Activated CD4-positive, CD25-positive, alpha-beta regulatory T cell (primary cell): ENCODE measurements at regions not wholly inside any gene's neighbourhood (a gene's known extent, or its start where the extent isn't known, plus 50 kb on each side); places are given as distances from the start of the nearest gene placed in this dataset.

Experiments used
- DNase-seq, 4 experiments: peaks; one replicate each; lab custom pipeline; 2025; lab: John Stamatoyannopoulos, UW

GRCh38 chr22:26732284-26732683 is 74.9 kb downstream of the MIAT start:
- no peak for DNase-seq

GRCh38 chr22:26734339-26735018 is 77.1 kb downstream of the MIAT start:
- no peak for DNase-seq

- no peak for DNase-seq
Measured at GRCh38 chr22:26735019-26735409, 77.6 kb downstream of the MIAT start.

- DNase-seq = no peak
Measured at GRCh38 chr22:26737262-26737661, 79.9 kb downstream of the MIAT start.

GRCh38 chr22:26740253-26740652 is 82.9 kb downstream of the MIAT start:
- no peak for DNase-seq

- DNase-seq = no peak
Measured at GRCh38 chr22:26743149-26743548, 85.8 kb downstream of the MIAT start.

- DNase-seq = no peak
Measured at GRCh38 chr22:26744892-26745808, 87.8 kb downstream of the MIAT start.

GRCh38 chr22:26746311-26746710 is 88.9 kb downstream of the MIAT start:
- no peak for DNase-seq

- no peak for DNase-seq
Measured at GRCh38 chr22:26748845-26749244, 91.5 kb downstream of the MIAT start.

GRCh38 chr22:26751217-26751616 is 93.8 kb downstream of the MIAT start:
- no peak for DNase-seq

GRCh38 chr22:26753125-26753862 is 95.9 kb downstream of the MIAT start:
- no peak for DNase-seq

- DNase-seq = peak in 2 of 4 experiments; percentile 3 to 28
Measured at GRCh38 chr22:26756675-26757293, 99.4 kb downstream of the MIAT start.

- no peak for DNase-seq
Measured at GRCh38 chr22:26757496-26757895, 100.1 kb downstream of the MIAT start.

- no peak for DNase-seq
Measured at GRCh38 chr22:26762503-26763472, 105.4 kb downstream of the MIAT start.

- no peak for DNase-seq
Measured at GRCh38 chr22:26763633-26764361, 106.4 kb downstream of the MIAT start.

GRCh38 chr22:26766510-26767350 is 109.3 kb downstream of the MIAT start:
- no peak for DNase-seq

- DNase-seq = no peak
Measured at GRCh38 chr22:26767351-26768155, 110.2 kb downstream of the MIAT start.

GRCh38 chr22:26768156-26768515 is 110.7 kb downstream of the MIAT start:
- DNase-seq = no peak

GRCh38 chr22:26768952-26769351 is 111.6 kb downstream of the MIAT start:
- DNase-seq = no peak
